ENCODE measurements at regions not wholly inside any gene's neighbourhood (a gene's known extent, or its start where the extent isn't known, plus 50 kb on each side); places are given as distances from the start of the nearest gene placed in this dataset.

DNA sequence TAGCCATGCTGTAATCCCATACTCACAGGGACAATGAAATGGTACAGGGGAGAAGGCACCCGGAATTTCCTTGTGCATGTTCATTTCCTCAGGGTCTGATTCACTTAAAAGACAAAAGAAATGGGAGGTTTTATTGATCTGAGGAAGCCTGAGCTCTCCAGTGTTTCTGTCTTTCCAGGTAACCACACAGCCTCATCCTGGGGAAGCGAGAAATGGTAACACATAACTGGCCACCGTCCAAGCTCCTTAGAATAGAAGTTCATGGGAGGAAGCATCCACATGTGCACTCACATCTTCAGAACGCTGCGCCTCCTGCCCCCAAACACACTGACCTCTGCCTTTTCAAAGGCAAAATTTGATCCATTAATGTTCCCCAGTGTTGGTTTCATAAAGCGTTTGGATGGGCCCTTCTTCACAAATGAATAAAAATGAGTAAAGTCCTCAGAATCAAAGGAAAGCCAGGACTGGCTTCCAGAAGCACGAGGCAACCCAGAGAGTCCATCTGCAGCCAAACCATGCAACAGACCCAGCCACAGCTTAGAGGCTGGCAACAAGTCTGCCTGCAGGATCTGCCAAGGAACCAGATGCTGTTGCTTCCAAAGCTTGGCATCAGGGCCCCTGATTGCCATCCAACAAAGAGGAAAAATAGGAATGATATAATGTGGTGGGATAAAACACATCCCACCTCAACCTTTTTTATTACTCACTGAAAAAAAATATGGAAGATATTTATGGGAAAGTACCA, 120.3 kb downstream of the ZBTB18 start (continued):
- no peak for TF ChIP-seq POU2F2 (IDR thresholded peaks at IDR 0.05; ENCODE audit: borderline replicate concordance, low read depth, low read length)
- TF ChIP-seq NR2C1 (IDR thresholded peaks at IDR 0.05) = no peak
- no peak for TF ChIP-seq TCF12 (IDR thresholded peaks at IDR 0.05; ENCODE audit: low read depth, low read length)
- no peak for TF ChIP-seq RELA (IDR thresholded peaks at IDR 0.05; ENCODE audit: borderline replicate concordance, partially characterized antibody)
- TF ChIP-seq CHD1 (IDR thresholded peaks at IDR 0.05; ENCODE audit: low read depth, low read length) = no peak
- no peak for TF ChIP-seq PRDM15 (CRISPR knock-in tag; IDR thresholded peaks at IDR 0.05)
- TF ChIP-seq ZNF622 (IDR thresholded peaks at IDR 0.05) = no peak
- no peak for TF ChIP-seq FOXK2 (IDR thresholded peaks at IDR 0.05)
- TF ChIP-seq EGR1 (IDR thresholded peaks at IDR 0.05; ENCODE audit: borderline replicate concordance in 1 of 2, low read depth in 2 of 2, low read length in 2 of 2) = no peak
- TF ChIP-seq, protein P1, sequence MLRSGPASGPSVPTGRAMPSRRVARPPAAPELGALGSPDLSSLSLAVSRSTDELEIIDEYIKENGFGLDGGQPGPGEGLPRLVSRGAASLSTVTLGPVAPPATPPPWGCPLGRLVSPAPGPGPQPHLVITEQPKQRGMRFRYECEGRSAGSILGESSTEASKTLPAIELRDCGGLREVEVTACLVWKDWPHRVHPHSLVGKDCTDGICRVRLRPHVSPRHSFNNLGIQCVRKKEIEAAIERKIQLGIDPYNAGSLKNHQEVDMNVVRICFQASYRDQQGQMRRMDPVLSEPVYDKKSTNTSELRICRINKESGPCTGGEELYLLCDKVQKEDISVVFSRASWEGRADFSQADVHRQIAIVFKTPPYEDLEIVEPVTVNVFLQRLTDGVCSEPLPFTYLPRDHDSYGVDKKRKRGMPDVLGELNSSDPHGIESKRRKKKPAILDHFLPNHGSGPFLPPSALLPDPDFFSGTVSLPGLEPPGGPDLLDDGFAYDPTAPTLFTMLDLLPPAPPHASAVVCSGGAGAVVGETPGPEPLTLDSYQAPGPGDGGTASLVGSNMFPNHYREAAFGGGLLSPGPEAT (IDR thresholded peaks at IDR 0.05; ENCODE audit: low read depth) = no peak
- no peak for TF ChIP-seq ZNF592 (IDR thresholded peaks at IDR 0.05)
- TF ChIP-seq CHD2 (IDR thresholded peaks at IDR 0.05; ENCODE audit: borderline replicate concordance, low read depth, low read length) = no peak
- TF ChIP-seq ETV6 (conservative IDR thresholded peaks at IDR 0.05 in 1 of 2, IDR thresholded peaks at IDR 0.05 in 1 of 2; ENCODE audit: borderline replicate concordance in 1 of 2, low read depth in 1 of 2) = no peak
- no peak for TF ChIP-seq POLR2A (IDR thresholded peaks at IDR 0.05; ENCODE audit: low read depth, low read length)
- no peak for TF ChIP-seq E2F8 (IDR thresholded peaks at IDR 0.05; ENCODE audit: low read depth, partially characterized antibody)
- TF ChIP-seq GABPA (IDR thresholded peaks at IDR 0.05; ENCODE audit: low read depth) = no peak
